ENCODE measurements at regions not wholly inside any gene's neighbourhood (a gene's known extent, or its start where the extent isn't known, plus 50 kb on each side); places are given as distances from the start of the nearest gene placed in this dataset.

DNA sequence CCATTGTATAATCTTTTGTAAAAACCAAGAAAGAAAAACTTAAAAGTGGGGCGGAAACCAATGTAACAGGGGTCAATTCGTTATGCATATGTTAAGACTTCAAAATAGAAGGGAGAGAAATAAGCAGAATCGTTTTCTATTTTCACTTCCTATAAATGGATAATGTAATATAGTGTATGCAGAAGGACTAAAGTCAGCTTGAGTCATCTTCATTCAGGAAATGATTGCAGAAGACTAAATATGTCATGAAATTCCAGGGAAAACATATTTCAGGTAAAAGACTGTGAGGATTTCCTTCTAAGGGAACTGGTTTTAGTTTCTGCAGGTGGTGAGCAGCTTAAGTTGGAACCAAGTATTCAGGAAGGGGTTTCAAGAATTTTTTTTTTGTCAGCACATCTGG is 753.3 kb downstream of the IRX1 start:
- Histone ChIP-seq H3K36me3 (ENCODE audit: insufficient read depth, low read length) (no peaks in the 10 kb centered on the region), H3K4me3 (ENCODE audit: low read depth in 1 of 2, low read length in 2 of 2) (no peak overlapping the region), H3K27ac (ENCODE audit: low read depth, low read length) (no peak overlapping the region), H3K9ac (ENCODE audit: low read length) (no peak overlapping the region), H3K4me1 (ENCODE audit: insufficient read depth, low read length) (no peaks in the 10 kb centered on the region), H3K9me3 (ENCODE audit: low read length) (no peaks in the 10 kb centered on the region), H3K27me3 (ENCODE audit: control insufficient read depth in 1 of 2, insufficient read depth in 2 of 2, low read length in 2 of 2) (no peaks in the 10 kb centered on the region)

DNA sequence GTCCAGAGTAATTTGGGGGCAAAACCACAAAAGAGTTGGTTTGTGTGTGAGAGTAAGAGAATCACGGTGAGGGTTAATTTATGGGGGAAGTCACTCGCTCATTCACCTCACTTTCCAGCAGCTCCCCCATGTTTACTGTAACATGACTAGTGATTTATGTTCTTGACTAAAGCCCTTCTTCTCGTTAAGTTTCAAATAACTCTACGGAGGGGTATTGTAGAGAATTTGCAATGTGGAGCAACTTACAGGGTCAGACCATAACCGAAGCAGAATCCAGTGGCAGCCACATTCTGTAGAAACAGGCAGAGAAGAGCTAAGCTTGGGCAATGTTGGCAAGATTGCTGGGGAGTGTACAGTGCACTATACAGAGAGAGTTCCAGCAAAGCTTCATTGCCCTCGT is 760.6 kb downstream of the IRX1 start:
- Histone ChIP-seq H3K36me3 (ENCODE audit: insufficient read depth, low read length) (no peaks in the 10 kb centered on the region), H3K9ac (ENCODE audit: low read length) (no peak overlapping the region), H3K4me1 (ENCODE audit: insufficient read depth, low read length) (no peaks in the 10 kb centered on the region), H3K4me3 (ENCODE audit: low read depth in 1 of 2, low read length in 2 of 2) (no peak overlapping the region), H3K27me3 (ENCODE audit: control insufficient read depth in 1 of 2, insufficient read depth in 2 of 2, low read length in 2 of 2) (no peaks in the 10 kb centered on the region), H3K27ac (ENCODE audit: low read depth, low read length) (no peak overlapping the region), H3K9me3 (ENCODE audit: low read length) (no peaks in the 10 kb centered on the region)

DNA sequence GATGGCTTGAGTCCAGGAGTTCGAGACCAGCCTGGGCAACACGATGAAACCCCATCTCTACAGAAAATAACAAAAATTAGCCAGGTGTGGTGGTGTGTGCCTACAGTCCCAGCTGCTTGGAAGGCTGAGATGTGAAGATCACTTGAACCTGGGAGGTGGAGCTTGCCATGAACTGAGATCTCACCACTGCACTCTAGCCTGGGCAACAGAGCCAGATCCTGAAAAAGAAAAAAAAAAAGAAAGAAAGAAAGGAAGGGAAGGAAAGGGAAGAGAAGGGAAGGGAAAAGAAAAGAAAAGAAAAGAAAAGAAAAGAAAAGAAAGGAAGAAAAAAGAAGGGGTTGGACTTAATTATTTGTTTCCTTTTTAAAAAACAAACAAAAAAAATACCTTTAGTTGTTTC is 764.2 kb downstream of the IRX1 start:
- Histone ChIP-seq H3K4me1 (ENCODE audit: insufficient read depth, low read length) (no peaks in the 10 kb centered on the region), H3K36me3 (ENCODE audit: insufficient read depth, low read length) (no peaks in the 10 kb centered on the region), H3K27ac (ENCODE audit: low read depth, low read length) (no peak overlapping the region), H3K9ac (ENCODE audit: low read length) (no peak overlapping the region), H3K4me3 (ENCODE audit: low read depth in 1 of 2, low read length in 2 of 2) (no peak overlapping the region), H3K9me3 (ENCODE audit: low read length) (no peaks in the 10 kb centered on the region), H3K27me3 (ENCODE audit: control insufficient read depth in 1 of 2, insufficient read depth in 2 of 2, low read length in 2 of 2) (no peaks in the 10 kb centered on the region)

DNA sequence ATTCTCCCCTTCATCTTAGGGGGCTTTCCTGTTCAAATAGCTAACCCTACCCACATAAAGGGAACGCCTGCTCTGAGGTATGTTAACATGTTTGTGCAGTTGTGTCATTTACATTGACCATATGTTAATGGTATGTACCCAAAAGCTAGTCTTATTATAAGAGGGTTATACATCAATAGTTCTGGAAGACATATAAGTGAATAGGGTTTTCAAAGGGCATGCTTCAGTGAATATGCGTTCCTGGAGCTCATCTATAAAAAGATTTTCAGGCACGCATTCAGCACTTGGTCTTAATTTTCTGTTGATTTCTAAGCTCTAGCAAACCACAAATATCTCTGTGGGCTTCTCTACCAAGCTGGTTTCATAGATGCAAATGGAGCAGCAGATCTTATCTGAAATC is 766.1 kb downstream of the IRX1 start:
- H3K27me3 ChIP-seq (ENCODE audit: control insufficient read depth in 1 of 2, insufficient read depth in 2 of 2, low read length in 2 of 2), result no peaks in the 10 kb centered on the region
- no peaks in the 10 kb centered on the region for H3K9me3 ChIP-seq (ENCODE audit: low read length)
- H3K9ac ChIP-seq (ENCODE audit: low read length), result no peak overlapping the region
- no peak overlapping the region for H3K27ac ChIP-seq (ENCODE audit: low read depth, low read length)
- no peak overlapping the region for H3K4me3 ChIP-seq (ENCODE audit: low read depth in 1 of 2, low read length in 2 of 2)
- H3K36me3 ChIP-seq (ENCODE audit: insufficient read depth, low read length), result no peaks in the 10 kb centered on the region
- H3K4me1 ChIP-seq (ENCODE audit: insufficient read depth, low read length), result no peaks in the 10 kb centered on the region

DNA sequence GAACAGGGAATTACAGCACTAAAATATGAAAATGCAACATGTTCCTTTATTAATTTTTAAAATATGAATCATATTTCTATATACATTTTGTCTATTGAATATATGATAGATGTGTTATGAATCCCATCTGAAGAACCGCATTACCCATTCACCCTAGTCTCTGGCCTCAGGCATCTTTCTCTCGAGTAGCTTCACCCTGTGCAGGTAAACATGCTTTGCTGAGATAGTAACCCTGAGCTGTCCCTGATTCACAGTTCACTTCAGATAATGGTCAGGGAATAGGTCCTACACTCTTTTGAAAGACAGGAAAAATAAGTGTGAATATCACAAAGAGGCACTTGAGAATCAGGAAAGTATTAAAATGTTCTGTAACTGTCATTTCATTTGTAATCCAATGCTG is 766.8 kb downstream of the IRX1 start:
- H3K27me3 ChIP-seq (ENCODE audit: control insufficient read depth in 1 of 2, insufficient read depth in 2 of 2, low read length in 2 of 2), result no peaks in the 10 kb centered on the region
- H3K4me3 ChIP-seq (ENCODE audit: low read depth in 1 of 2, low read length in 2 of 2), result no peak overlapping the region
- H3K4me1 ChIP-seq (ENCODE audit: insufficient read depth, low read length), result no peaks in the 10 kb centered on the region
- H3K27ac ChIP-seq (ENCODE audit: low read depth, low read length), result no peak overlapping the region
- H3K9ac ChIP-seq (ENCODE audit: low read length), result no peak overlapping the region
- no peaks in the 10 kb centered on the region for H3K9me3 ChIP-seq (ENCODE audit: low read length)
- no peaks in the 10 kb centered on the region for H3K36me3 ChIP-seq (ENCODE audit: insufficient read depth, low read length)

DNA sequence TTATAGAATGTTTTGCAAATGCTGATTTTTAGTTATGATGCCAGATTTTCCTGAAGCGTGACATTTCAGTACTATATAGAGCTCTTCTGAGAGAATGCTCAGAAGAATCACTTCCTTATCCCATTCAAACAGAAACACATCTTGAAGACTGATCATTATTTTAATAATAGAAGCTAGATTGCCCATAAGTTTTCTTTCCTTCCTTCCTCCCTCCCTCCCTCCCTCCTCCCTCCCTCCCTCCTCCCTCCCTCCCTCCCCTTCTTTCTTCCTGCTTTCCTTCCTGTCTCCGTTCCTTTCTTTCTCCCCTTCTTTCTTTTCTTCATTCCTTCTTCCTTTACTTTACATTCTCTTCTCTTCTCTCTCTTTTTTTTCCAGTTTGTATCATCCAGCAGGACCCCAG is 767.4 kb downstream of the IRX1 start:
- Histone ChIP-seq H3K27ac (ENCODE audit: low read depth, low read length) (no peak overlapping the region), H3K27me3 (ENCODE audit: control insufficient read depth in 1 of 2, insufficient read depth in 2 of 2, low read length in 2 of 2) (no peaks in the 10 kb centered on the region), H3K4me3 (ENCODE audit: low read depth in 1 of 2, low read length in 2 of 2) (no peak overlapping the region), H3K36me3 (ENCODE audit: insufficient read depth, low read length) (no peaks in the 10 kb centered on the region), H3K4me1 (ENCODE audit: insufficient read depth, low read length) (no peaks in the 10 kb centered on the region), H3K9me3 (ENCODE audit: low read length) (no peaks in the 10 kb centered on the region), H3K9ac (ENCODE audit: low read length) (no peak overlapping the region)

DNA sequence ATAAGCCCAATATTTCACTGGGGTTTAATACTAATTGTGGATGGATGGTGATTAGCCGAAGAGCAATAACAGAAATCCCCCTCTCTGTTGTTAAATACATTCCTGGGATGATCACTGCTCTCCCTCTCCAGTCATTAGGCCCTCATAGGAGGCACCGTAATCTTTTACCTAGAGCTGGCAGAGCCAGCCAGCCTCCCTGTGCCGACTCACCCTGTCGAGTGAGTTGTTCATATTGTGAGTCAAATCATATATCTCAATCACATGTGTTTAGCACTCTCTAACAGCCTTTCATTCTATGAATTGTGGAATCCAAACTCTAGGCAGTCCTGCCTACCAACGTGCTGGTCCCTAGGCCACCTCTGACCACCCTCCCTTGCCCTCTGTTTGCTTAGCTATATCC is 771.0 kb downstream of the IRX1 start:
- Histone ChIP-seq H3K9ac (ENCODE audit: low read length) (no peak overlapping the region), H3K27me3 (ENCODE audit: control insufficient read depth in 1 of 2, insufficient read depth in 2 of 2, low read length in 2 of 2) (no peaks in the 10 kb centered on the region), H3K4me1 (ENCODE audit: insufficient read depth, low read length) (no peaks in the 10 kb centered on the region), H3K36me3 (ENCODE audit: insufficient read depth, low read length) (no peaks in the 10 kb centered on the region), H3K4me3 (ENCODE audit: low read depth in 1 of 2, low read length in 2 of 2) (no peak overlapping the region), H3K9me3 (ENCODE audit: low read length) (no peaks in the 10 kb centered on the region), H3K27ac (ENCODE audit: low read depth, low read length) (no peak overlapping the region)

DNA sequence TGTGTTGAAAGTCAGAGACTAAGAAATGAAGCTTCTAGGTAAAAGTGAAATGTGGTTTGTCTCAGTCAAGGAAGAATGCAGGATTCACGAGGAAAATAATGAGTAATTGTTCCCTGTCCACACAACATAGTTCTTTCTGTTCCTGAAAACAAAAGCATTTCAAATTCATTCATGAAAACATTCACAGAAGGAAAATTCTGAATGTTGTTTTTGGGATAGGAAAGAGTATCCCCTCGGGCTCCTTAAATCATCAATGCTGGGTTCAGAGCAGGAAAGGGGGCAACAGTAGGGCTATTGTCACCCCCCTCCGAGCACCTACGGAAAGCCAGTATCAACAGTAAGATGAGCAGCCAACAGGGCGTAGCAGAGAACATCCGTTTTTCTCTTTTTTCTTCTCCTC is 769.9 kb upstream of the ADAMTS16 start:
- no peaks in the 10 kb centered on the region for H3K9me3 ChIP-seq (ENCODE audit: low read length)
- no peaks in the 10 kb centered on the region for H3K4me1 ChIP-seq (ENCODE audit: insufficient read depth, low read length)
- no peaks in the 10 kb centered on the region for H3K27me3 ChIP-seq (ENCODE audit: control insufficient read depth in 1 of 2, insufficient read depth in 2 of 2, low read length in 2 of 2)
- H3K9ac ChIP-seq (ENCODE audit: low read length), result no peak overlapping the region
- no peaks in the 10 kb centered on the region for H3K36me3 ChIP-seq (ENCODE audit: insufficient read depth, low read length)
- H3K4me3 ChIP-seq (ENCODE audit: low read depth in 1 of 2, low read length in 2 of 2), result no peak overlapping the region
- H3K27ac ChIP-seq (ENCODE audit: low read depth, low read length), result no peak overlapping the region

DNA sequence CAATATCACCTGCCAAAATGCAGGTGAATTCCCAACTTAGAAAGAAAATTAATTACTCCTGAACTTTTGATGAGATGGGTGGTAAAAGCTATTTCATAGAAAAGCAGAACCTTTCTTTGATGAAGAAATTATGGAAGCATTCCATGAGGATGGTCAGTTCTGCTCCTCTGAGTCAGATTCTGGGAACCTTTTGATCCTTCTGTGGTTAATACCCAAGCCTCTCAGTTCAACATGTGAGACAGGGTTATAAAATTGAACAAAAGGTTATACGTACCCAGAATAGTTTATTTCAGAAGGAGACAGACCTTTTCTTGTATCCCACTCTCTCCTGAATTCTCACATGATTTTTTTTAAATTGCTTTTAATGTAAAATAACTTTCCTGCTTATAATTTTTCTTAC is 767.6 kb upstream of the ADAMTS16 start:
- H3K4me3 ChIP-seq (ENCODE audit: low read depth in 1 of 2, low read length in 2 of 2), result no peak overlapping the region
- no peaks in the 10 kb centered on the region for H3K36me3 ChIP-seq (ENCODE audit: insufficient read depth, low read length)
- H3K4me1 ChIP-seq (ENCODE audit: insufficient read depth, low read length), result no peaks in the 10 kb centered on the region
- H3K27ac ChIP-seq (ENCODE audit: low read depth, low read length), result no peak overlapping the region
- H3K9ac ChIP-seq (ENCODE audit: low read length), result no peak overlapping the region
- H3K9me3 ChIP-seq (ENCODE audit: low read length), result no peaks in the 10 kb centered on the region
- no peaks in the 10 kb centered on the region for H3K27me3 ChIP-seq (ENCODE audit: control insufficient read depth in 1 of 2, insufficient read depth in 2 of 2, low read length in 2 of 2)

DNA sequence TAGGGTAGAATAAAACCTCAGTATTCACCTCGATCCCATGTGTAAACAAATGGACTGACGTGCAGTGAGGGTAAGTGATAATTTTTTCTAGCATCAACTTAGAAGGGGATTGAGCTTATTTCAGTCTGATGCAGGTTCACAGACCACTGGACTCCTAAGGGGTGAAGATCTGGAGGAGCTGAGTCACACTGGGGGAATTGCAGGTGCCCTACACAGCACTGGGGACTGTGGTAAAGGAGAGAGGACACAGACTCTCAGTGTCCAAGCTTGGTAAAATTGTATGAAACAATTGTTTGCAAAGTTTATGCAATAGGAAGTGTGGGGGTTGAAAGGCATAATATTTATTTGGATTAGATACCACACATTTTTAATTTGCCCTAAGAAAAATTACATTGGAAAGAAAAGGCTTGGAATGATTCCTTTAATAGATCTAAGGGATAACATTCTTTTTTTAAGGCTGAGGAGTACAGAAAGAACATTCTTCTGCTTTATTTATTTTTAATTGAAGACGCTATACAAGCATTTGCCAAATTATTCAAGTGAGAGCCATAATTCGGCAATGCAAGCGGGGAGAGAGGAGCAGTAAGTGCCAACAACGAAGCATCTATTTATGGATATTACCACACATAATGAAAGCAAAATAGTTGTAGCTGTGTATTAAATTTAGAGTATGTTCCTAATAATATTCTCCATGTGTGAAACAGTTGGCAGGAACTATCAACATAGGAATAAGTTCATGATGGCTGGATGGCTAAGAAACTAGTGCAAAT is 766.9 kb upstream of the ADAMTS16 start:
- no peaks in the 10 kb centered on the region for H3K27me3 ChIP-seq (ENCODE audit: control insufficient read depth in 1 of 2, insufficient read depth in 2 of 2, low read length in 2 of 2)
- H3K4me3 ChIP-seq (ENCODE audit: low read depth in 1 of 2, low read length in 2 of 2), result no peak overlapping the region
- no peaks in the 10 kb centered on the region for H3K4me1 ChIP-seq (ENCODE audit: insufficient read depth, low read length)
- no peak overlapping the region for H3K9ac ChIP-seq (ENCODE audit: low read length)
- H3K36me3 ChIP-seq (ENCODE audit: insufficient read depth, low read length), result no peaks in the 10 kb centered on the region
- no peak overlapping the region for H3K27ac ChIP-seq (ENCODE audit: low read depth, low read length)
- no peaks in the 10 kb centered on the region for H3K9me3 ChIP-seq (ENCODE audit: low read length)

DNA sequence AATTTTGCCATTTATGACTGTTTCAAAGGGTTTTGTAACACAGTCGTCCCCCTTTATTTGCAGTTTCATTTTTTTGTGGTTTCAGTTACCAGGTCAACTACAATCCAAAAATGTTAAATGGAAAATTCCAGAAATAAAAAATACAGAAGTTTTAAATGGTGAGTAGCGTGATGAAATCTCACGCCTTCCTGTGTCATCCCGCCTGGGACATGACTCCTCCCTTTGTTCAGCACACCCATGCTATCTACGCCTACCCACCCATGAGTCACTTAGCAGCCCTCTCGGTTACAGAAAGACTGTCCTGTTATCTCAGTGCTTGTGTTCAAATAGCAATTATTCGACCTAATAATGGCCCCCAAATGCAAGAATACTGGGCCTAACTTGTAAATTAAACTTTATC is 765.3 kb upstream of the ADAMTS16 start:
- no peak overlapping the region for H3K9ac ChIP-seq (ENCODE audit: low read length)
- H3K36me3 ChIP-seq (ENCODE audit: insufficient read depth, low read length), result no peaks in the 10 kb centered on the region
- no peaks in the 10 kb centered on the region for H3K4me1 ChIP-seq (ENCODE audit: insufficient read depth, low read length)
- H3K9me3 ChIP-seq (ENCODE audit: low read length), result no peaks in the 10 kb centered on the region
- no peak overlapping the region for H3K27ac ChIP-seq (ENCODE audit: low read depth, low read length)
- H3K27me3 ChIP-seq (ENCODE audit: control insufficient read depth in 1 of 2, insufficient read depth in 2 of 2, low read length in 2 of 2), result no peaks in the 10 kb centered on the region
- H3K4me3 ChIP-seq (ENCODE audit: low read depth in 1 of 2, low read length in 2 of 2), result no peak overlapping the region

DNA sequence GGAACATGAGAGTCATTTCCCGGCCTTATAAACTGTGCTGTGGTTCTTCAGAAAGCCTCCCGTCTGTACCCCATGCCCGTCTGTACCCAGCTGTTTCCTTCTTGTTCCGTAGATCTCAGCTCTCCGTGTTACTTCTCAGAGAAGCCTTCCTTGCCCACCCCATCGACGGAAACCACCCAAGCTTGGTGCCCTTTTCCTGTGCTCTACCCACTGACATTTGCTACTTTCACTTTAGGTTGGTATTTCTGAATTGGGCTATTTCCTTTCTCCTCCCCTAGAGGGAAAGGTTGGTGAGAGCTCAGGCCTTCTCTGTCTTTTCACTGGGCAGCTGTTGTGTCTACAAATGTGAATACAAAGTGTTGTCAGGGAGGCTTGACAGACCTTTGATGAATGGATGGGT is 764.5 kb upstream of the ADAMTS16 start:
- Histone ChIP-seq H3K27ac (ENCODE audit: low read depth, low read length) (no peak overlapping the region), H3K4me1 (ENCODE audit: insufficient read depth, low read length) (no peaks in the 10 kb centered on the region), H3K9me3 (ENCODE audit: low read length) (no peaks in the 10 kb centered on the region), H3K9ac (ENCODE audit: low read length) (no peak overlapping the region), H3K4me3 (ENCODE audit: low read depth in 1 of 2, low read length in 2 of 2) (no peak overlapping the region), H3K27me3 (ENCODE audit: control insufficient read depth in 1 of 2, insufficient read depth in 2 of 2, low read length in 2 of 2) (no peaks in the 10 kb centered on the region), H3K36me3 (ENCODE audit: insufficient read depth, low read length) (no peaks in the 10 kb centered on the region)

Measured in muscle layer of colon (tissue), 2 donors.